Spleen (tissue), 7 donors: ENCODE measurements at regions not wholly inside any gene's neighbourhood (a gene's known extent, or its start where the extent isn't known, plus 50 kb on each side); places are given as distances from the start of the nearest gene placed in this dataset.

Experiments
- CTCF ChIP-seq, 11 experiments: fragments of 200-600 bp in 7 of 11; fragments of 450-650 bp in 4 of 11; sonication (generic) in 4 of 11; IDR thresholded peaks in 8 of 11; conservative IDR thresholded peaks in 3 of 11; 1 replicate in 7 of 11; 2 replicates in 4 of 11; pipeline versions ENCODE4 v1.4.0 to v1.8.0; 2016 to 2021; ENCODE audit warnings: antibody characterized with exemption in 11 of 11, inconsistent platforms in 4 of 11, mild to moderate bottlenecking in 1 of 11
- POLR2A ChIP-seq, 3 donors: fragments of 450-650 bp; IDR thresholded peaks; one replicate each; pipeline ENCODE4 v1.5.1; 2017; ENCODE audit warnings: antibody characterized with exemption in 3 of 3, mild to moderate bottlenecking in 1 of 3
- POLR2AphosphoS5 ChIP-seq, 3 donors: sonication (generic); formaldehyde crosslinking; IDR thresholded peaks; one replicate each; pipeline ENCODE4 v1.5.1; 2017; ENCODE audit warnings: antibody characterized with exemption in 3 of 3
- donor health status: DM: no; HTN: no; CAD: no; lungs with moderate emphysema.
- donor health status: DM: no; HTN: no; CAD: no.
- donor health status: DM: no; HTN: no; CAD: no.

DNA sequence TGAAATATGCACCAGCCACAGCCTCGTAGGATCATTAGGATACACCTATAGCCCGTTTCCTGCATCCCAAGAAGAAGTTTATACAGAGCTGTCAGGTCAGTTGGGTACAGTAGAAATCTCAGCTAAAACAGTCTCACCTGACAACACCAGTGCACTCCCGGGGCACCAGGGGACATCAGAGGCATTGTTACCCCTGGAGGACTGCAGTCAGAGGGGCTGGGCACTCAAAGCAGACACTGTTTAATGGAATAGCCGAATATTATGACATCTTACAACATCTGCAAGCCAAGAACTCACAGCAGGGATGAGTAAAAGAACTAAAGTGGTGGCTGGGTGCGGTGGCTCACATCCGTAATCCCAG lies 93.0 kb upstream of the ID2 start:
- TF ChIP-seq POLR2A (IDR thresholded peaks at IDR 0.05) (no peak), CTCF (IDR thresholded peaks at IDR 0.05 in 8 of 11, conservative IDR thresholded peaks at IDR 0.05 in 3 of 11) (no peak), POLR2AphosphoS5 (IDR thresholded peaks at IDR 0.05) (no peak)
